Thyroid gland (tissue), 4 donors: ENCODE measurements at regions not wholly inside any gene's neighbourhood (a gene's known extent, or its start where the extent isn't known, plus 50 kb on each side); places are given as distances from the start of the nearest gene placed in this dataset.

Experiments used
- DNase-seq, 2 donors: peaks; one replicate each; pipeline ENCODE4 v3.0.0-alpha.2; 2019
- H3K27ac ChIP-seq, 3 donors: fragments of 200-600 bp; sonication (generic); 1 replicate in 2 of 3; 2 replicates in 1 of 3; pipeline ENCODE4 v1.5.1; 2016 to 2019; ENCODE audit warnings: mild to moderate bottlenecking in 1 of 3, moderate library complexity in 1 of 3
- H3K27me3 ChIP-seq: fragments of 200-600 bp; sonication (generic); one replicate; pipeline ENCODE4 v1.5.1; 2019
- H3K36me3 ChIP-seq, 2 donors: fragments of 200-600 bp; sonication (generic); one replicate each; pipeline ENCODE4 v1.5.1; 2016 to 2019
- H3K4me1 ChIP-seq, 2 donors: fragments of 200-600 bp; sonication (generic); one replicate each; pipeline ENCODE4 v1.5.1; 2017 to 2019
- H3K4me3 ChIP-seq, 3 donors: fragments of 200-600 bp; sonication (generic); replicated peaks in 1 of 3; 1 replicate in 2 of 3; 2 replicates in 1 of 3; pipeline ENCODE4 v1.5.1; 2016; ENCODE audit warnings: mild to moderate bottlenecking in 1 of 3
- H3K9me3 ChIP-seq: fragments of 200-600 bp; sonication (generic); one replicate; pipeline ENCODE4 v1.5.1; 2017
- POLR2A ChIP-seq, 2 donors: fragments of 450-650 bp; IDR thresholded peaks; one replicate each; pipeline ENCODE4 v1.6.1; 2017; ENCODE audit warnings: antibody characterized with exemption in 2 of 2, mild to moderate bottlenecking in 2 of 2, moderate library complexity in 1 of 2
- WGBS, 2 donors: methylation state at CpG; one replicate each; pipeline ENCODE4 v1.1.5; 2017; 5-methylcytosine and 5-hydroxymethylcytosine counted together
- intact Hi-C: fragments of 100-400 bp; cut with DNase I; formaldehyde crosslinking; loops from one replicate; pipeline ENCODE4 v1.15.1; 2023
- TF ChIP-seq, protein P1 (sequence below), 6 experiments: fragments of 200-600 bp in 3 of 6; fragments of 450-650 bp in 3 of 6; sonication (generic) in 3 of 6; IDR thresholded peaks; one replicate each; pipeline ENCODE4 v1.5.1; 2016 to 2019; ENCODE audit warnings: antibody characterized with exemption in 6 of 6, mild to moderate bottlenecking in 2 of 6, inconsistent platforms in 1 of 6, moderate library complexity in 1 of 6

DNA sequence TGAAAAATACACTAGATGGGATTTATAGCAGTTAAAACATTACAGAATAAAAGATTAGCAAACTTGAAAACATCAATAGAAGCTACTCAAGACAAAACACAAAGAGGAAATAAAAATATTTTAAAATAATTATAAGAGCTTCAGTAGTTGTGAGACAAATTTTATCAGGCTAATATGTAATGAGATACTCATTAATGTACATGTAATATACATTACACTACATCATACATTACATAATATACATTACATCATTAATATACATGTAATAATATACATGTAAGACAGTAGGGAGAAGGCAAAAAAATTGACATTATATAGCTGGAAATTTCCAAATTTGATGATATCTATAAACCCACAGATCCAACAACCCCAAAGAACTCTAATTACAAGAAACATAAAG, 249.4 kb upstream of the HMGA2 start:
- TF ChIP-seq, protein P1, sequence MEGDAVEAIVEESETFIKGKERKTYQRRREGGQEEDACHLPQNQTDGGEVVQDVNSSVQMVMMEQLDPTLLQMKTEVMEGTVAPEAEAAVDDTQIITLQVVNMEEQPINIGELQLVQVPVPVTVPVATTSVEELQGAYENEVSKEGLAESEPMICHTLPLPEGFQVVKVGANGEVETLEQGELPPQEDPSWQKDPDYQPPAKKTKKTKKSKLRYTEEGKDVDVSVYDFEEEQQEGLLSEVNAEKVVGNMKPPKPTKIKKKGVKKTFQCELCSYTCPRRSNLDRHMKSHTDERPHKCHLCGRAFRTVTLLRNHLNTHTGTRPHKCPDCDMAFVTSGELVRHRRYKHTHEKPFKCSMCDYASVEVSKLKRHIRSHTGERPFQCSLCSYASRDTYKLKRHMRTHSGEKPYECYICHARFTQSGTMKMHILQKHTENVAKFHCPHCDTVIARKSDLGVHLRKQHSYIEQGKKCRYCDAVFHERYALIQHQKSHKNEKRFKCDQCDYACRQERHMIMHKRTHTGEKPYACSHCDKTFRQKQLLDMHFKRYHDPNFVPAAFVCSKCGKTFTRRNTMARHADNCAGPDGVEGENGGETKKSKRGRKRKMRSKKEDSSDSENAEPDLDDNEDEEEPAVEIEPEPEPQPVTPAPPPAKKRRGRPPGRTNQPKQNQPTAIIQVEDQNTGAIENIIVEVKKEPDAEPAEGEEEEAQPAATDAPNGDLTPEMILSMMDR (IDR thresholded peaks at IDR 0.05): no peak
- no peak for TF ChIP-seq POLR2A (IDR thresholded peaks at IDR 0.05)
- no peaks in the 10 kb centered on the region for H3K27me3 ChIP-seq
- no peaks in the 10 kb centered on the region for H3K9me3 ChIP-seq
- H3K4me3 ChIP-seq: no peak overlapping the region
- no peak for DNase-seq
- no peaks in the 10 kb centered on the region for H3K4me1 ChIP-seq
- intact Hi-C loops: no loop called here
- H3K36me3 ChIP-seq: no peaks in the 10 kb centered on the region
- no peak overlapping the region for H3K27ac ChIP-seq

DNA sequence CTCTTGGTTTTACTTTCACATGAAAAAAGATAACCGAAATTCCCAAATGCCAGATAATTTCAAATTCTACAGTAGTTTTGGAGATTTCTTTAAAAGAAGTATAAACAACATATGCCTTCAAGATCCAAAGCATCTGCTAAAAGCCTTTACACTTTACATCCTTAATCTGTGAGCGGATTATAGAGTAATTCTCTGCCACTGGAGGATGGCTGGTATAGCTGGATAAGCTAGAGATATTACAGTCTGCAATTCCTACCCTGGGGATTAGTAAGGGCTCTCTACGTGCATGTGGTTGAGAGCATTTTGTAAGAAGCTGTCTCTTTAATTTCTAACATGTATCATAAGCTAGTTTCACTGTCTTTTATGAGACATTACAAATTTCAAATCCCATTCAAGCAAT, 240.3 kb upstream of the HMGA2 start:
- intact Hi-C loops: no loop called here
- Histone ChIP-seq H3K4me3 (no peak overlapping the region), H3K27ac (no peak overlapping the region), H3K4me1 (no peaks in the 10 kb centered on the region), H3K27me3 (no peaks in the 10 kb centered on the region), H3K36me3 (no peaks in the 10 kb centered on the region), H3K9me3 (no peaks in the 10 kb centered on the region)
- TF ChIP-seq, protein P1 (IDR thresholded peaks at IDR 0.05): no peak
- TF ChIP-seq POLR2A (IDR thresholded peaks at IDR 0.05): no peak
- WGBS, 2 donors: 88 to 92% methylated on average over 3 of the region's 3 CpGs
- DNase-seq: no peak

DNA sequence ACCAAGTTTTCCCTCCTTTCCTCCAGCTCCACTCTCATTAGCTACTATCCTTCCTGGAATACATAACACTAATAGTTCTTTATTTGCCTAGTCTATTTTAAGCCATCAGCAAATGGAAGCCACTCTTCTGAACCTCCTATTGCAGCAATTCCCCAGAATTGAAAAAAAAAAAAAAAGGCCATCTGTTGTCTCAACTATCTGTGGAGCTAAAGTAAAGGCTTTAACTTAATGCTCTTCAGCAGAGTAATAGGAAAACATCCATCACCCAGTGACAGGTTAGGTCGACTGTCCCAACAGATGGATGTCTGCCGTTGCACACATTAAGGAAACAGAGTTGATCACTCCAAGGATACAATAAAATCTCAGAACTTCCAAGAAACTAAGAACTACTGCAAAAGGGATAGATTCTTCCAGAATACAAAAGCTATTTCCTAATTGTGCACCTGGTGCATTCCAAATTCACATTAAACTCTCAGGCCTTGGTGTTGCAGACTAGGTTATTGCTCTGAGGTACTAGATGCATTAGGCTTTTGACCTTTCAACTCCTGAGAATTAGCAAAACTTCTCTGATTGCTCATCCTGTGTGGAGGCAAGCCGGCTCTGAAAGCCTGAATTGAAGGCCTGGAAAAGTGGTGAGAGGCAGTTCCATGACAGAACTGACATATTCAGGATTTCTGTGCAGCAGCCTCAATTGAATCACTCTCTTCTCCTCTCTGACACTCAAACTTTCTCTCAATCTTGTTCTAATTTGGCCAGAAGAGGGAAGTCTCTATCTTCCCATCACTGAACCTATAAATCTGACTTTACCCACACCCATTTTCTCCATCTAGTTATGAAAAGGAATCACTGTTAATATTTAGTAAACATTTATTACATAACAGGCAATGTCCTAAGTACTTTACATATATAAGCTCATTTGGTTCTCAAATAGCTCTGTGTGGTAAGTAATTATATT, 238.4 kb upstream of the HMGA2 start:
- no peak for TF ChIP-seq POLR2A (IDR thresholded peaks at IDR 0.05)
- TF ChIP-seq, protein P1 (IDR thresholded peaks at IDR 0.05): no peak
- no peaks in the 10 kb centered on the region for H3K27me3 ChIP-seq
- no peaks in the 10 kb centered on the region for H3K4me1 ChIP-seq
- H3K9me3 ChIP-seq: no peaks in the 10 kb centered on the region
- H3K36me3 ChIP-seq: no peaks in the 10 kb centered on the region
- no peak overlapping the region for H3K4me3 ChIP-seq
- WGBS, 2 donors: 71% methylated on average over 3 of the region's 3 CpGs
- no peak for DNase-seq
- intact Hi-C loops: no loop called here
- H3K27ac ChIP-seq: no peak overlapping the region

DNA sequence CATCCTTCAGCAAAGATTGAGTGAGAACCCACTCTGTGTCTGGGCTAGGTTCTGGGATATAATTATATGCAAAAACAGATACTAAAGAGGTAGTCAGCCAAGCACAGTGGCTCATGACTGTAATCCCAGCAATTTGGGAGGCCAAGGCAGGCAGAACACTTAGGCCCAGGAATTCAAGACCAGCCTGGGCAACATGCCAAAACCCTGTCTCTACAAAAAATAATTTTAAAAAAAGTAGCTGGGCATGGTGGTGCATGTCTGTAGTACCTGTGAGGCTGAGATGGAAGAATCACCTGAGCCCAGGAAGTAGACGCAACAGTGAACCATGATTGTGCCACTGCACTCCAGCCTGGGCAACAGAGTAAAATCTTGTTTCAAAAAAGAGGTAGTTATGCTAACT, 237.5 kb upstream of the HMGA2 start:
- intact Hi-C loops: no loop called here
- DNase-seq: peak; percentile 41 to 51
- WGBS, 2 donors: 93 to 95% methylated on average over 1 of the region's 1 CpG
- H3K27me3 ChIP-seq: no peaks in the 10 kb centered on the region
- no peaks in the 10 kb centered on the region for H3K36me3 ChIP-seq
- no peaks in the 10 kb centered on the region for H3K4me1 ChIP-seq
- no peak for TF ChIP-seq POLR2A (IDR thresholded peaks at IDR 0.05)
- TF ChIP-seq, protein P1 (IDR thresholded peaks at IDR 0.05): no peak
- no peaks in the 10 kb centered on the region for H3K9me3 ChIP-seq
- H3K27ac ChIP-seq: no peak overlapping the region
- H3K4me3 ChIP-seq: no peak overlapping the region

DNA sequence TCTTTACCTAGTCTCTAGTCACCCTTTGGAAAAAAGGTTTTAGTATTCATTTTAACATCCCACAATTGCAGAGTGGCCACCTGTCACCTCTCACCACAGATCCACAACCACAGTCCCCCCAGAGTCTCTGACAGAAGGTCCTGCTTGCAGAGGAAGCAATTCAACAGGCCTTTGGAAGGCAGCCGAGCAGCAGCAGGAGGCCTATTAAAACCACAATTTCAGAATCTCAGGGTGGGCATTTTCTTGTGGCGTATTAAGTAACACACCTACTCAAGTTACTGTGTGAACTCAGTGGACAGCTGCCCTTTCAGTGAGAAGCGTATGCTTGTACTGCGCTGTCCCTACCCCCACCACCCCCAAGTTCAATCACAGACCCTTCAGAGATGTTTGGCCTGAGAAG, 234.0 kb upstream of the HMGA2 start:
- no peak for DNase-seq
- WGBS, 2 donors: 93 to 94% methylated on average over 4 of the region's 4 CpGs
- Histone ChIP-seq H3K4me3 (no peak overlapping the region), H3K27me3 (no peaks in the 10 kb centered on the region), H3K4me1 (no peaks in the 10 kb centered on the region), H3K36me3 (no peaks in the 10 kb centered on the region), H3K9me3 (no peaks in the 10 kb centered on the region), H3K27ac (no peak overlapping the region)
- TF ChIP-seq POLR2A (IDR thresholded peaks at IDR 0.05): no peak
- TF ChIP-seq, protein P1 (IDR thresholded peaks at IDR 0.05): no peak
- intact Hi-C loops: no loop called here
